CD4-positive, alpha-beta T cell treated with Interleukin-1 beta for 1 hour (primary cell): ENCODE measurements at regions not wholly inside any gene's neighbourhood (a gene's known extent, or its start where the extent isn't known, plus 50 kb on each side); places are given as distances from the start of the nearest gene placed in this dataset.

Experiments used
- DNase-seq, 2 donors: peaks; one replicate each; pipeline ENCODE4 v3.0.0-alpha.2; 2020 to 2022

DNA sequence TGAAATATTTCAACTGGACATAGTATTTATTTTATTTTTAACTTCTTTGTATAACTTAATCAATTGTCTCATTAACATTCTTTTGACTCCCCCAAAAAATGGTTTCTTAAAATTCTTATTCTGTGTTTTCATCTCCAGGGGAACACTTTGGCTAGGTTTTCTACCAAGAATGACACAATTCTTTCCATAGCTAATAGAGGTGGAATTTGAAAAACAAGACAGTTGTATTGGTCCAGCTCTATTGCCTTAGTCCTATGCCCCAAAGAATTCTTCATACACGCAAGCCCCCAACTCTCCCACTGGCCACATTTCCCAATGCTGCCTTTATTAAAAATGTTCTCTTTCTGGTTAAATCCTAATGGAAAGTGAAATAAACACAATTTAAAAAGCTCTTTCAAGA is 104.7 kb upstream of the PKDCC start:
- DNase-seq, result no peak

DNA sequence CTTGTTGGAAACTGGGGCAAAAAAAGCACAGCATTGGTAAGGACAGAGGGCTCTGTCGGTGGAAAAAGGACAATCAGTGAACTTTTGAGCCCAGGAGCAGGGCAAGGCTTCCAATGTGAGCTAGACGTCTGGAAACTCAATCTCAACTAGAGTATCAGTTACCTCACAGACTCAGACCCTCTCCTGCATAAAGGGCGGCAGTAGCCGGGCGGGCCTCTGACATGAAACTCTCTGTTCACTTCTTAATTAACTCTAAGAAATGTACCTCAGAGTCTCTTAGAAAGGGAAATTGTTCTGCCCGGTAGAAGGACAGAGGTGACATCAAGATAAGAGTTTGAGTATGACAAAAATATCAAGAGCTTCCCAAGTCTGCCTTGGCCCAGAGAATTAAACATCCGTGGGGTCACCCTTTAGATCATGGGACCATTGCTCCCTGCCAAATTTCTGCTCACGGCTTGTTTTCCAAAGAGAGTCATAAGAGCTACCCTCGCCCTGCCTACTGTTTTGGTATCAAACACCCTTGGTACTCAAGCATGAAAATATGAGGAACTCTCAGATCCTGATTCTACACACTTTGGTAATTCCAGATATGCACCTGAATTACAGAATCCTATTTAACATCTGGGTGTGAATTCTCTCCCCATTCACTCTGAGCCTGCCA is 103.5 kb upstream of the PKDCC start:
- DNase-seq, result no peak

- no peak for DNase-seq
Measured at GRCh38 chr2:41947701-41948396, 100.0 kb upstream of the PKDCC start.

- DNase-seq, result no peak
Measured at GRCh38 chr2:41948397-41948763, 99.4 kb upstream of the PKDCC start.

GRCh38 chr2:41949091-41949882 is 98.5 kb upstream of the PKDCC start:
- no peak for DNase-seq

- no peak for DNase-seq
Measured at GRCh38 chr2:41949883-41950665, 97.7 kb upstream of the PKDCC start.

DNA sequence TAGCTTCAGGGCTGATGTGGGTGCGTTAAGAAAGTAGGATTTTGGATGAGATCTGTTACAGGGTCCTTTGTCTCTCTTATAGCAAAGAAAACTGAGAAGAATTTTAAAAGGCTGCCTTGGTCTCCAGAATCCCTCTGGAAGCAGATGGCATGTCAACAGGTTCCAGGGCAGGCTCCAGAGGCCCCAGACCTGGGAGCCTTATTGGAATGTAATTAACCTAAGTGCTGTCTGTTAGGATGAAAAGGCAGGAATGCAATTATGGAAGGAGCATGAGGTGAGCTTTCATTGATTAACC is 97.2 kb upstream of the PKDCC start:
- no peak for DNase-seq

- DNase-seq, result no peak
Measured at GRCh38 chr2:41954304-41955291, 93.2 kb upstream of the PKDCC start.

DNA sequence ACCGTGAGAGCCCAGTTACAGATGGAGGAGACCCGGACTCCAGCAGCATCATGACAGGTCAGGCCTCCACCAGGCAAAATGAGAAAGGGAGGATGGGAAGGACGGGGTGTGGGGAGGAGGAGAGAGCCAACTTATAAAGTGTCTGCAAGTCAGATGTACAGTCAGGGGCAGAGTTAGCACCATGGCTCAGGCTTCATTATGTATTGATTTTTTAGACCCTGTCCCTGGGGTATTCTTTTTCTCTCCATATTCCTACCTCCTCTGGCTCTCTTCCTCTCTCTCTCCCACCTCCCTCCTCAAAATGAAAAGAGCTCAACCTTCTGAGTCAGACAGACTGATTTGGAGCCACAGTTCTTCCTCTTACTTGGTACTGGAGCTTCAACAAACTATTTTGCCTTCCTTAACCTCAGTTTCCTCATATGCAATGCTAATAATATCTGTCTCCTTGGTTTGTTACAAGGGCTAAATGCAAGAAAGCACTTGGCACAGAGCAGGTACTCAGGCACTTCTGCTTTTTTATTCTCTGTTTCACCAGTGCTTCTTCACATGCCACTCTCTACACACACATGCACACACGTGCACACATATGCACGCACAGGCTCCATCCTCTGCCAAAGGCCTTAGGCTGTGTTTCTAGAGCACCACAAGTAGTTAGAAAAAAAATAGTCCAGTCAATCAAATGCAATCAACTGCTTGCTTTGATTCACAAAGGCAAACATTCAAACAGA is 92.3 kb upstream of the PKDCC start:
- DNase-seq, result peak in 1 of 2 donors; percentile 10

- DNase-seq, result no peak
Measured at GRCh38 chr2:41957431-41957830, 90.4 kb upstream of the PKDCC start.

DNA sequence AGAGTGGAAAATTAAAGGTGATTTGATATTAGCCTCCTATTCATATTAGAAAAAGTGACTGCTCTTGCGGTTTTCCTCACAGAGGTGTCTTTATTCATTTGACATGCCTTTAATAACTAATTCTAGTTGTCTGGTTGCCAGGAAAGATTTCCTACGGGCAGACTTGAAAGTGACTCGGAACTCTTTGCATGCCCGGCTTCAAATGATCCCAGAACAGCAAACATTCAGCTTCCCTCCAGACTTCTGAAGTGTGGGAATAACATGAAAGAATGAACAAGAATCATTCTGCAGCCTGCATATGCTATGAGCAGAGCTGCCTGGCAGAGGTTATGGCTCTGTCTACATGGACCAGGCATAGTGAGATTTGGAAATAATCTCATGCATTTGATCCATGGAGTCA is 89.6 kb upstream of the PKDCC start:
- no peak for DNase-seq

- DNase-seq, result no peak
Measured at GRCh38 chr2:41958775-41959174, 89.0 kb upstream of the PKDCC start.

- no peak for DNase-seq
Measured at GRCh38 chr2:41959760-41960159, 88.1 kb upstream of the PKDCC start.

GRCh38 chr2:41962922-41963622 is 84.7 kb upstream of the PKDCC start:
- no peak for DNase-seq

DNA sequence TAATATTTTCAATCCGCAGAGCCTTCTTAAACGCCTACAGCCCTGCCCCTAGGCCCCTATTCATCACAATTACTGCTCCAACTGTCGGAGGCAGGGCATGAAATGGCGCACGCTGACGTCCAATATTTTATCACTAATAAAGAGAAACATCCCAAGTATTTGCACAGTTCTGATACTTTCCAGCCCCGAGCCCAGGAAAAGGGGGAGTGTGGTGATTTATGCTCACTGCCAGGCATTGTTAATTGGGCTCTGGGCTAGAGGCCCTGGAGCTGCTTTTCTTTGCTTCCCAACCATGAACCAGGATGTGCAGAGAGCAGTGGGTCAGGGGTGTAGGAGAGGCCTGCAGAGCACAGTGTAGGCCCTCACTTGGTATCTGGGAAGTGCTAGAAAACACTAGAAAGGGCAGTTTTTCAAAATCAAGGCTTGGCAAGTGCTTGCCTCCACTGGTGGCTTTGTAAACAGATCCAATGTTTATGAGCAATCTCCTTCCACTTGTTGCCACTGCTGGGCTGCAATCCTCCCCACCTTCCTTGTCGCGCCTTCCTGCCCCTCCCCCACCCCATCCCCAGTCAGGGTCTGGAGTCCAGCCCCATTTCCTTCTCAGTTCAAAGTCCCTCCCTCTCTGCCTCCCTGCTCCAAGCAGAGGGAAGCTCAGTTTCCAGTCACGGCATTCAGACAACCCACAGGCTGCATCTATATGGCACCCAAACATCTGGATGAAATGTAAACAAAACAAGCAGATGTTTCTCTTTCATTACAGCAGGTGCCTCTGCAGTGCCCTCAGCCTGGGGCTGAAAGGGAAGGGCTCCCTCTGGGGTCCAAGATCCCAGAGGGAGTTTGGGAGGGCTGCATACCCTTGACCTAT is 83.9 kb upstream of the PKDCC start:
- no peak for DNase-seq

- no peak for DNase-seq
Measured at GRCh38 chr2:41965173-41965908, 82.5 kb upstream of the PKDCC start.

GRCh38 chr2:41965909-41966295 is 81.9 kb upstream of the PKDCC start:
- DNase-seq, result no peak

DNA sequence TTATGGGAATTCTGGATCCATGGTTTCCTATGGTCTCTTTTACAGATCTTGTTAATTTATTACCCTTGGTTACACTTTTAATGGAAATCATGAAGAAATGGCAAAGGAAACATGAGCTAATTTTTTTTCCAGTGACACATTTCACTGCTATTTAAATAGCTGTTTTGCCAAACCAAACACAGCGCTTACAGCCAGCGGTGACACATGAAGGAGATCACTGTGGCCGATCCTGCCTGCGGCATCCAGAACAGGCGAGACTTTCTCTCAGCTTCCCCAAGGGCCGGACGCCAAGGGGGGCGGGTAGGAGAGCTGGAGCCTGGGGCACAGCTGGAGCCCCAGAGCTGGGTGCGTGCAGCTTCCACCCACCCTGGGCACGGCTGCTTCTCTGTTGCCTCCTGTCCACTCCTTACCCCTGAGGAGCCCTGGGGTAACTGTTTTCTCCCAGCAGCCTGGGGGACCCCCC is 81.4 kb upstream of the PKDCC start:
- no peak for DNase-seq

DNA sequence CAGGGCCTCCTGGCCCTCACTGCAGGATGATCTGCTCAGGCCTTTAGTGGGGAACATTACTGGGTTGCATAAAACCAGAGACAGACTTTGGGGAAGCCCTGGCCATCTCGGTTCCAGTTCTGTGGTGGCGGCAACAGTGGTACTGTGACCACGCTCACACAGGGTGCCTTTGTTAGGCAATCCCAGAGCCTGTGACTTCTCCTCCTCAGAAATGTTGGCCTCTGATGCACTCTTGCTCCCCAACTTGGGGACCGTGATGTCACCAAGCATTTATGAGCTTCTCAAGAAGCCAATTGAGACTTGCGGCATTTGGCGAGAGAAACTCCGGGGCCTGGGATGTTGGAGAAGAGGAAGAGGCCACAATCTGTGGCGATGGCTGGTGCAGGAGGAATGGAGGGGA is 80.9 kb upstream of the PKDCC start:
- DNase-seq, result peak; percentile 8 to 31
